ENCODE measurements at regions not wholly inside any gene's neighbourhood (a gene's known extent, or its start where the extent isn't known, plus 50 kb on each side); places are given as distances from the start of the nearest gene placed in this dataset.

- no peak for TF ChIP-seq CTCF (IDR thresholded peaks at IDR 0.05)
- no peak for TF ChIP-seq POLR2A (IDR thresholded peaks at IDR 0.05)
Measured at GRCh38 chr13:40163066-40164000, 503.1 kb downstream of the FOXO1 start.
